Activated T-cell treated with anti-CD3 and anti-CD28 coated beads, Interleukin-2, amount 50 U/mL, for 48 hours (primary cell): ENCODE measurements at regions not wholly inside any gene's neighbourhood (a gene's known extent, or its start where the extent isn't known, plus 50 kb on each side); places are given as distances from the start of the nearest gene placed in this dataset.

Experiments
- DNase-seq, 2 experiments: peaks; one replicate each; pipeline ENCODE4 v3.0.0-alpha.2; 2020

DNA sequence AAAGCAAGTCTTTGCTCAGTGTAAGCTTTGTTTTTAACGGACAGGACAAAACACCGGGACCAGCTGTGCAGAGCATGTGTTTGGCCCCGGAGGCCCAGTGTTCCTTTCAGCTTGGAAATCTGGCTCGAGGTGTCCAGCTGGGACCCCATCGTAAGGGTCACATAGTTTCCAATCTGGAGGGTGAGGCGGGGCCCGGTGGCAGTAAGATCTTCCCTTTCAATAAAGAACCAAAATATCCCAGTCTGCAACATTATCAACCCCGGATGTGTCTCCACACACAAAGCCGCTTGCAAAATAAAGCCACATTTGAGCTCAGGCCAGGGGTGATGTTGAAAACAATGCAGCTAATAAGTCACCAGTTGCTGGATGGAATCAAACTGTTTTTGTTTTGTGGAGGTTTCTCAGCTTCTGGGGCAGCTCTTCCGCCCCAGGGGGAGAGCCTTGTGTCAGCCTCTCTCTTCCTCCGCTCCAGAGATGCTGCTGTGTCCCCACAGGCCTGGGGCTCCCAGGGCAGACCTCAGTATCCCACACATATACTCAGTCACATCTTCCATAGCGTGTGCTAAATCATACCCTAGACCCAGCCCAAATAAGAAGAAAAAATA, 138.6 kb upstream of the GLI2 start:
- no peak for DNase-seq

DNA sequence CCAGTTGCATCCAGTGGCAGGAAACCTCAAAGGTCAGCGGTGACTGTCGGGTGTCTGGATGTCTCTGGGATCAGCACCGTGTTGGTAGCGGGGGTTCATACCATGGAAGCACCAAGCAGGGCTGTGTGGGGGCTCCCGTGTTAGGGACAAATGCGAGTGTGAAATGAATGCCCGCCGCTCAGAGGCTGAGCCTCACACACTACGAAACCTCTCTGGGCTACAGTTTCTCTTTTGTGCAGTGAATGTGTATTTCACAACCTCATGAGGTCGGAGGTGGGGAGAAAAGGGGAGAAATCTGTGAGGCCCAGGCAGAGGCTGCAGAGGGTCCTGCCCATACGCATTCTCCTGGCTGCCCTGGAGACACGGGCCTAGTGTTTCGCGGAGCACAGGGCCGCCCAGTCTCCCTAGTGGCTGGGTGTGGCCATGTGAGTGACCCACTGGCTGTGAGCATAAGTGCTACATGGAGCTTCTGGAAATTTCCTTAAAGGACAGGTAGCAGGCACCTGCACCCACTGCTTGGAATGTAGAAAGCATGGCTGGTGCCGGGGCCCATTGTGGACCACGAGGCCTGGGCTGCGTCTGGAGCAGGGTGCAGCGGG, 138.0 kb upstream of the GLI2 start:
- no peak for DNase-seq

GRCh38 chr2:120598416-120598815, 137.3 kb upstream of the GLI2 start:
- no peak for DNase-seq

DNA sequence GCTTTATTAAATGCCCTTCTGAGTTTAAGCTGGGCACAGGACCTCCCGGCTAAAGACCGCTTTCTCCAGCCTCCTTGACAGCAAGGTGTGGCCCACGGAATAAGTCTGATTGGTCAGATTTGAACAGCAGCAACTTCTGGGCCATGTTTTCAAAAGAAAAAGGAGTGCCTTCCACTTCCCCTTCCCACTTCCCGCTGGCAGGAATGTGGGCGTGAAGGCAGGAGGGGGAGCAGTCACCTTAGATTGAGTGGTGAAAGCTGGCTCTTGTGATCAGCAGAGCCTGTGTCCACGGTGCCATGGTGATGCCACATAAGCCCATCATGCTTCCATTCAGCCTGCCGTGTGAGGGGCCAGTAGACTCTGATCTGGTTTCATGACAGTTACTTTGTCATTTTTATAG, 136.6 kb upstream of the GLI2 start:
- DNase-seq = no peak

DNA sequence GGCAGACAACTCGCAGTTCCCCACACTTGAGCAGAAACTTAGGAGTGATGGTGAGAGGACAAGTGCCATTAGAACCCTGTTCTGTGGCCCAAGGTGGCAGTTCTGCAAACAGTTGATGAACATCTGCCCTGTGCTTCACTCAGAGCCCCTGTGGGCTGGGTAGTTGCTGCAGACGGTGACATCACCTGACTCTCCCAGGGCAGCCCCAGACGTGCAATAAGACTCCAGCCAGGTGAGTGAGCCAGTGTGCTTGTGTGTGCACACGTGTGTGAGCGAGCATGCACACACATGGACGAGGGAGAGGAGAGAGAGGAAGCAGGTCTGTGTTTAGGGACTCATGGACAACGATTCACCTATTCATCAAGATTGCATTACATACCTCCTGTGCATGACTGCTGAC, 136.0 kb upstream of the GLI2 start:
- no peak for DNase-seq

DNA sequence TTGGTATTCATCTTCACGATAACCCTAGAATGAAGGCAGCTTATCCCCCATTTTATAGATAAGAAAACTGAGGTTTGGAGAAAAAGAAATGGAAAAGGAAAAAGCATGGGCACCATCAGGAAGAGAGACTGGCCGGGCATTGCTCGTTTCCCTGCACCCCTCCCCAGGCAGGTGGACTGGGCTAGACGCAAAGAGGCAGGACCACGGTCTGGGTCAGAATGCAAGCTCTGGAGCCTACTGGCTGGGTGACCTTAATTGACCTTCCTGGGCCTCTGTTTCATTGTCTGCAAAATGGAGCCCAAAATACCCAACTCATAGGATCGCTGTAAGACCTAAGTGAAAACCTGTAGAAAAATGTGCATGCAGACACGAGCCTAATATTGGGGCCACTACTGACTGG, 135.3 kb upstream of the GLI2 start:
- DNase-seq = no peak

DNA sequence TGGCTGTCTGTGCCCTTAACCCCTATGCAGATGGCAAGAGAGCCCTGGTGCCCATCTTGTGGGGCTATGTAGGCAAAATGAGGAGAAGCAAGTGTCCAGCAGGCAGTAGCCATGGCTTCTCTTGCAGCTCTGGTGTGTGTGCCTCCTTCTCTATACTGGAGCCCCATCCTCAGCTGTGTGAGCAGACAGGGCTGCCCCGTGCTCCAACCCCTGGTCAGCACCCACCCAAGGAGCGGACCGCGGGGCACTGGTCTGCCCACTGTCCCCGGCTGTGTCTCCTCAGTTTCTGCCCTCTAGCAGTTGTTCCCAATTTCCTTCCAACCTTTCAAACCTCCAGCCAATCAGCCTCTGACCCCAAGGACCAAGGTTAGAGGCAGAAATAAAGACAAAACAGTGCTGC, 134.9 kb upstream of the GLI2 start:
- DNase-seq = no peak

GRCh38 chr2:120601566-120601965, 134.1 kb upstream of the GLI2 start:
- DNase-seq = no peak

GRCh38 chr2:120602251-120602650, 133.4 kb upstream of the GLI2 start:
- DNase-seq = no peak

- DNase-seq = no peak
Observed at GRCh38 chr2:120604767-120605166, 130.9 kb upstream of the GLI2 start.

- no peak for DNase-seq
Observed at GRCh38 chr2:120605231-120605935, 130.3 kb upstream of the GLI2 start.

DNA sequence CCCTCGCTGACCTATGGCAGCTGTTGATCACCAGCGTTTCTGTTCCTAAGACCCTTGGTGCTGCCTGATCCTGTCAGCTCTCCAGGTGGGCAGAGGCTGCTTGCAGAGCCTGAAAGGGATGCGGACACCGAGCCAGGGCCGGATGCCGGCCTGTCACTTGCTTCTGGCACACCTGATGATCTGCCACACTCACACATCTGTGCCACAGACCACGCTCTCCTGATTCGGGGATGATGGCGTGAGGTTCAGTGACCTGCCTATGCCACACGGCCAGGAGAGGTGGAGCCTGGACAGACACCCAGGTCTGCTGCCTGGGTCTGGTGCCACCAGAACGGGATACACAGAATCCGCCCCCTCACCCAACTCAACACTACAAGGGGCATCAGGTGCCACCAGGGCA, 129.4 kb upstream of the GLI2 start:
- no peak for DNase-seq

GRCh38 chr2:120606931-120607330, 128.7 kb upstream of the GLI2 start:
- DNase-seq = no peak

- DNase-seq = no peak
Observed at GRCh38 chr2:120607506-120607905, 128.2 kb upstream of the GLI2 start.

- DNase-seq = no peak
Observed at GRCh38 chr2:120607996-120608395, 127.7 kb upstream of the GLI2 start.

DNA sequence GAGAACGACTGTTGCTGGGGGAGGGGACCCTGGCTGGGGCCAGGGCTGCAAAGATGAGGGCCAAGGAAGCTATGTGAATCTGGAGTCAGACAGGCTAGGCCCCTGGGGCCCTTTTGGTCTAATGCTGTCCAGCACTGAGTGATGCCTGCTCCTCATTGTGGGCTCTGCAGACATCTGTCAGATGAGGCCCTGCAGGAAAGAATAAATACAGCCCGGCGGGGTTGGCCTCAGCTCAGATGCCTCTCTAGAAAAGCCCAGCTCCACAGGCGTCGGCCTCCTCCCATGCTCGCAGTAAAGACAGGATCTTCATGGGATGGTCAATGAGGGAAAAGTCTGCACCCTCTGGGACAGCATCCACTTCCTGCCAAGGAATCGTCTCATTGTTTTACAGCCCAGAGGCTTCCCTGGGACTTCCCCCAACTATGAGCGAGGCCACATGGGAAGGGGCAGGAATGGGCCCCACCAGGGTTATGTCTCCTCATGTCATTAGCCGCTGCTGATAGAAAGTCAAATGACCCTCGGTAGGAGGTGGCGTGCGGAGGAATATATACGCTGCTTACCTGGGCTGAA, 125.8 kb upstream of the GLI2 start:
- DNase-seq = no peak

GRCh38 chr2:120611016-120611415, 124.7 kb upstream of the GLI2 start:
- DNase-seq = no peak

DNA sequence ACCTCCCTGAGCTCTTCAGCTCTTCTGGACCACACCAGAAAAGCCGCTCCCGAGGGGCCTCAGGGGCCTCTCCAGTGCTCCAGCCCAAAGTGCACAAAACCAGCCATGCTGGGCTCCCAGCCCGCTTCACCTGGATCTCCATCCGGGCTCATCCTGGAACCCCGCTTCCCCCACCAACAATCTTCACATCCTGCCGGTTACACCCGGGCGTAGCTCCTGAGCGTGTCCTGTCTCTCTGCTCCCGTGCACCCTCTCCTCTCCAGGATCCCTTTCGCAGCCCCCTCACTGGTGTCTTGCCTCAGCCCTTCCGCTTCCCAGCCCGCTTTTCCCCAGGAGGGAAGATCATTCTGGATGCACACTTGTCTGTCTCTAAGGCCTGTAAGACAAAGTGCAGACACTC, 123.7 kb upstream of the GLI2 start:
- DNase-seq = no peak

GRCh38 chr2:120612471-120612870, 123.2 kb upstream of the GLI2 start:
- no peak for DNase-seq

GRCh38 chr2:120612931-120613330, 122.7 kb upstream of the GLI2 start:
- DNase-seq = no peak

GRCh38 chr2:120613742-120614571, 121.7 kb upstream of the GLI2 start:
- no peak for DNase-seq

DNA sequence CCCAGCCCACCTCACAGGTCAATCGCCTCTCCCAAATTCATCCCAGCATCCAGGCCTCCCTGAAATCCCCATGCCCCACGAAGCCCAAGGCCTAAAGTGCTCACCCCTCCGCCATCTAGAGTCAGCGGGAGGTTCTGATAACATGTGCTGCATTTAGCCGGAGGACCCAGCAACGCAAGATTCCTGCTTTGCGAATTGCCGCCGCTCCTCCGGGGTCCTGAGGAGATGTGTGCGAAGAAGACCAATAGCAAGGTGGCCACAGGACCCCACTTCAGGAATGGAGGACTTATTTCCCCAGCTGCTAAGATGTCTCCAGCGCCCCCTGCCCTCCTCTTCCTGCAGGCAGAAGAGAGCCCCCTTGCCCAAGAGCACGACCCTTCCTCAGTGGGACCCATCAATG, 120.8 kb upstream of the GLI2 start:
- no peak for DNase-seq

DNA sequence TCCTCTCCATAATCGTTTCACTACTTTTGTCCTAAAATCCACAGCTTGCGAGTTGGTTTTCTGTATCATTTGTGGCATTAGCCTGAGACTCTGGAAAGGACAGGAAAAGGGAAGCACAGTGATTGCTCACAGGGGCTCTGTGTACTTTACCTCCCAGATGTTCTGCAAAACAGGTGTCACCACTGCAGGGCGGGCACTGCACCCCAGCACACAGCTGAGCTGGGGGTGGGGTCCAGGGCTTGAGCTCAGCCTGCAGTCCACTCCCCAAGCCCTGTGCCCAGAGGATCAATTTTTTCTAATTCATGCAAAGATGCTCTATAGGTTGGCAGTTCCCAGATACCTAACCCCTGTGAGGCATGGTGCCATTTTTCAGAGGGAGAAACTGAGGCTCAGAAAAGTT, 119.4 kb upstream of the GLI2 start:
- DNase-seq = no peak
